ENCODE measurements at regions not wholly inside any gene's neighbourhood (a gene's known extent, or its start where the extent isn't known, plus 50 kb on each side); places are given as distances from the start of the nearest gene placed in this dataset.

GRCh38 chr3:94431876-94432570, 369.2 kb downstream of the NSUN3 start:
- H3K79me1 ChIP-seq (ENCODE audit: low read depth, low read length): no peaks in the 10 kb centered on the region
- no peak overlapping the region for H3K27ac ChIP-seq (replicated peaks; ENCODE audit: low read length)
- WGBS, 2 donors (ENCODE audit: extremely low coverage in 2 of 2, insufficient read length in 2 of 2, insufficient replicate concordance in 1 of 2): no CpG with 5 or more reads among the region's 3 CpGs
- H3K36me3 ChIP-seq (replicated peaks in 1 of 2; ENCODE audit: control insufficient read depth in 2 of 2, insufficient read depth in 2 of 2, low read length in 2 of 2): no peaks in the 10 kb centered on the region
- DNase-seq (ENCODE audit: low spot score): no peak
- no peak overlapping the region for H2AFZ ChIP-seq (ENCODE audit: low read length)
- no peak overlapping the region for H2BK120ac ChIP-seq (ENCODE audit: low read depth, low read length)
- no peak overlapping the region for H3K4me3 ChIP-seq (ENCODE audit: low read length in 2 of 2)
- no peak overlapping the region for H3K14ac ChIP-seq (ENCODE audit: low read length)
- H4K8ac ChIP-seq (ENCODE audit: low read depth, low read length): no peak overlapping the region
- H3K4me1 ChIP-seq (ENCODE audit: control insufficient read depth in 2 of 2, insufficient read depth in 1 of 2, low read depth in 1 of 2, low read length in 2 of 2): no peaks in the 10 kb centered on the region
- no peak overlapping the region for H3K4ac ChIP-seq (ENCODE audit: low read length)
- no peak overlapping the region for H3K23ac ChIP-seq (ENCODE audit: low read depth, low read length, poor library complexity)
- no peak overlapping the region for H3K4me2 ChIP-seq (ENCODE audit: insufficient read depth, low read length, poor library complexity, severe bottlenecking)
- H2BK12ac ChIP-seq (ENCODE audit: low read length): no peak overlapping the region
- no peak overlapping the region for H2BK5ac ChIP-seq (ENCODE audit: low read length)
- H2AK5ac ChIP-seq (ENCODE audit: low read depth, low read length): no peak overlapping the region
- no peak overlapping the region for H3K18ac ChIP-seq (ENCODE audit: low read length)
- no peaks in the 10 kb centered on the region for H3K9me3 ChIP-seq (replicated peaks in 1 of 2; ENCODE audit: control insufficient read depth in 2 of 2, insufficient read depth in 1 of 2, low read depth in 1 of 2, low read length in 2 of 2)
- no peak overlapping the region for H2BK15ac ChIP-seq (ENCODE audit: low read length)
- no peak overlapping the region for H4K91ac ChIP-seq (ENCODE audit: low read depth, low read length, poor library complexity)
- H3K27me3 ChIP-seq (ENCODE audit: control insufficient read depth in 3 of 3, insufficient read depth in 3 of 3, low read depth in 1 of 3, low read length in 3 of 3): no peaks in the 10 kb centered on the region
- no peak overlapping the region for H3K9ac ChIP-seq (ENCODE audit: low read depth, low read length, poor library complexity)

GRCh38 chr3:94433811-94434210, 370.9 kb downstream of the NSUN3 start:
- Histone ChIP-seq H3K36me3 (replicated peaks in 1 of 2; ENCODE audit: control insufficient read depth in 2 of 2, insufficient read depth in 2 of 2, low read length in 2 of 2) (no peaks in the 10 kb centered on the region), H3K27ac (replicated peaks; ENCODE audit: low read length) (no peak overlapping the region), H3K14ac (ENCODE audit: low read length) (no peak overlapping the region)

GRCh38 chr3:94440767-94441493, 378.1 kb downstream of the NSUN3 start:
- H3K4me3 ChIP-seq (ENCODE audit: low read length in 2 of 2): no peak overlapping the region
- no peak overlapping the region for H2AFZ ChIP-seq (ENCODE audit: low read length)
- H3K14ac ChIP-seq (ENCODE audit: low read length): no peak overlapping the region
- WGBS, 2 donors (ENCODE audit: extremely low coverage in 2 of 2, insufficient read length in 2 of 2, insufficient replicate concordance in 1 of 2): no CpG with 5 or more reads among the region's 3 CpGs
- no peak overlapping the region for H2BK15ac ChIP-seq (ENCODE audit: low read length)
- H3K36me3 ChIP-seq (replicated peaks in 1 of 2; ENCODE audit: control insufficient read depth in 2 of 2, insufficient read depth in 2 of 2, low read length in 2 of 2): no peaks in the 10 kb centered on the region
- H3K18ac ChIP-seq (ENCODE audit: low read length): no peak overlapping the region
- no peak overlapping the region for H4K8ac ChIP-seq (ENCODE audit: low read depth, low read length)
- no peak overlapping the region for H2BK5ac ChIP-seq (ENCODE audit: low read length)
- H2AK5ac ChIP-seq (ENCODE audit: low read depth, low read length): no peak overlapping the region
- no peak overlapping the region for H3K23ac ChIP-seq (ENCODE audit: low read depth, low read length, poor library complexity)
- no peak overlapping the region for H2BK12ac ChIP-seq (ENCODE audit: low read length)
- H3K9ac ChIP-seq (ENCODE audit: low read depth, low read length, poor library complexity): no peak overlapping the region
- no peak overlapping the region for H3K4ac ChIP-seq (ENCODE audit: low read length)
- H3K9me3 ChIP-seq (replicated peaks in 1 of 2; ENCODE audit: control insufficient read depth in 2 of 2, insufficient read depth in 1 of 2, low read depth in 1 of 2, low read length in 2 of 2): no peaks in the 10 kb centered on the region
- H4K91ac ChIP-seq (ENCODE audit: low read depth, low read length, poor library complexity): no peak overlapping the region
- no peaks in the 10 kb centered on the region for H3K4me1 ChIP-seq (ENCODE audit: control insufficient read depth in 2 of 2, insufficient read depth in 1 of 2, low read depth in 1 of 2, low read length in 2 of 2)
- H3K27me3 ChIP-seq (ENCODE audit: control insufficient read depth in 3 of 3, insufficient read depth in 3 of 3, low read depth in 1 of 3, low read length in 3 of 3): no peaks in the 10 kb centered on the region
- H3K27ac ChIP-seq (replicated peaks; ENCODE audit: low read length): no peak overlapping the region
- H3K79me1 ChIP-seq (ENCODE audit: low read depth, low read length): no peaks in the 10 kb centered on the region
- H3K4me2 ChIP-seq (ENCODE audit: insufficient read depth, low read length, poor library complexity, severe bottlenecking): no peak overlapping the region
- no peak for DNase-seq (ENCODE audit: low spot score)
- no peak overlapping the region for H2BK120ac ChIP-seq (ENCODE audit: low read depth, low read length)

More at GRCh38 chr3:94433811-94434210, 370.9 kb downstream of the NSUN3 start:
- Histone ChIP-seq H2BK12ac (ENCODE audit: low read length) (no peak overlapping the region), H3K79me1 (ENCODE audit: low read depth, low read length) (no peaks in the 10 kb centered on the region), H3K4me3 (ENCODE audit: low read length in 2 of 2) (no peak overlapping the region), H3K18ac (ENCODE audit: low read length) (no peak overlapping the region), H3K9me3 (replicated peaks in 1 of 2; ENCODE audit: control insufficient read depth in 2 of 2, insufficient read depth in 1 of 2, low read depth in 1 of 2, low read length in 2 of 2) (no peaks in the 10 kb centered on the region), H3K9ac (ENCODE audit: low read depth, low read length, poor library complexity) (no peak overlapping the region), H2BK120ac (ENCODE audit: low read depth, low read length) (no peak overlapping the region), H3K4me1 (ENCODE audit: control insufficient read depth in 2 of 2, insufficient read depth in 1 of 2, low read depth in 1 of 2, low read length in 2 of 2) (no peaks in the 10 kb centered on the region), H4K91ac (ENCODE audit: low read depth, low read length, poor library complexity) (no peak overlapping the region), H3K4me2 (ENCODE audit: insufficient read depth, low read length, poor library complexity, severe bottlenecking) (no peak overlapping the region), H3K27me3 (ENCODE audit: control insufficient read depth in 3 of 3, insufficient read depth in 3 of 3, low read depth in 1 of 3, low read length in 3 of 3) (no peaks in the 10 kb centered on the region), H2AK5ac (ENCODE audit: low read depth, low read length) (no peak overlapping the region), H2BK15ac (ENCODE audit: low read length) (no peak overlapping the region), H4K8ac (ENCODE audit: low read depth, low read length) (no peak overlapping the region), H2AFZ (ENCODE audit: low read length) (no peak overlapping the region), H3K4ac (ENCODE audit: low read length) (no peak overlapping the region), H3K23ac (ENCODE audit: low read depth, low read length, poor library complexity) (no peak overlapping the region), H2BK5ac (ENCODE audit: low read length) (no peak overlapping the region)
- no peak for DNase-seq (ENCODE audit: low spot score)

GRCh38 chr3:94441494-94441847, 378.6 kb downstream of the NSUN3 start:
- H3K27ac ChIP-seq (replicated peaks; ENCODE audit: low read length): no peak overlapping the region
- H3K4me1 ChIP-seq (ENCODE audit: control insufficient read depth in 2 of 2, insufficient read depth in 1 of 2, low read depth in 1 of 2, low read length in 2 of 2): no peaks in the 10 kb centered on the region
- no peaks in the 10 kb centered on the region for H3K9me3 ChIP-seq (replicated peaks in 1 of 2; ENCODE audit: control insufficient read depth in 2 of 2, insufficient read depth in 1 of 2, low read depth in 1 of 2, low read length in 2 of 2)
- H4K91ac ChIP-seq (ENCODE audit: low read depth, low read length, poor library complexity): no peak overlapping the region
- no peak overlapping the region for H3K18ac ChIP-seq (ENCODE audit: low read length)
- no peak overlapping the region for H3K4me2 ChIP-seq (ENCODE audit: insufficient read depth, low read length, poor library complexity, severe bottlenecking)
- no peak for DNase-seq (ENCODE audit: low spot score)
- no peak overlapping the region for H3K4ac ChIP-seq (ENCODE audit: low read length)
- H2BK12ac ChIP-seq (ENCODE audit: low read length): no peak overlapping the region
- no peak overlapping the region for H4K8ac ChIP-seq (ENCODE audit: low read depth, low read length)
- H3K27me3 ChIP-seq (ENCODE audit: control insufficient read depth in 3 of 3, insufficient read depth in 3 of 3, low read depth in 1 of 3, low read length in 3 of 3): no peaks in the 10 kb centered on the region
- no CpG with 5 or more reads among the region's 1 CpG for WGBS, 2 donors (ENCODE audit: extremely low coverage in 2 of 2, insufficient read length in 2 of 2, insufficient replicate concordance in 1 of 2)
- H2BK5ac ChIP-seq (ENCODE audit: low read length): no peak overlapping the region
- H2BK120ac ChIP-seq (ENCODE audit: low read depth, low read length): no peak overlapping the region
- H3K9ac ChIP-seq (ENCODE audit: low read depth, low read length, poor library complexity): no peak overlapping the region
- H2AK5ac ChIP-seq (ENCODE audit: low read depth, low read length): no peak overlapping the region
- no peak overlapping the region for H2BK15ac ChIP-seq (ENCODE audit: low read length)
- no peak overlapping the region for H3K23ac ChIP-seq (ENCODE audit: low read depth, low read length, poor library complexity)
- H3K4me3 ChIP-seq (ENCODE audit: low read length in 2 of 2): no peak overlapping the region
- no peak overlapping the region for H3K14ac ChIP-seq (ENCODE audit: low read length)
- H2AFZ ChIP-seq (ENCODE audit: low read length): no peak overlapping the region
- no peaks in the 10 kb centered on the region for H3K36me3 ChIP-seq (replicated peaks in 1 of 2; ENCODE audit: control insufficient read depth in 2 of 2, insufficient read depth in 2 of 2, low read length in 2 of 2)
- H3K79me1 ChIP-seq (ENCODE audit: low read depth, low read length): no peaks in the 10 kb centered on the region

All from neuronal stem cell (in vitro differentiated cells).